ENCODE measurements at regions not wholly inside any gene's neighbourhood (a gene's known extent, or its start where the extent isn't known, plus 50 kb on each side); places are given as distances from the start of the nearest gene placed in this dataset.

DNA sequence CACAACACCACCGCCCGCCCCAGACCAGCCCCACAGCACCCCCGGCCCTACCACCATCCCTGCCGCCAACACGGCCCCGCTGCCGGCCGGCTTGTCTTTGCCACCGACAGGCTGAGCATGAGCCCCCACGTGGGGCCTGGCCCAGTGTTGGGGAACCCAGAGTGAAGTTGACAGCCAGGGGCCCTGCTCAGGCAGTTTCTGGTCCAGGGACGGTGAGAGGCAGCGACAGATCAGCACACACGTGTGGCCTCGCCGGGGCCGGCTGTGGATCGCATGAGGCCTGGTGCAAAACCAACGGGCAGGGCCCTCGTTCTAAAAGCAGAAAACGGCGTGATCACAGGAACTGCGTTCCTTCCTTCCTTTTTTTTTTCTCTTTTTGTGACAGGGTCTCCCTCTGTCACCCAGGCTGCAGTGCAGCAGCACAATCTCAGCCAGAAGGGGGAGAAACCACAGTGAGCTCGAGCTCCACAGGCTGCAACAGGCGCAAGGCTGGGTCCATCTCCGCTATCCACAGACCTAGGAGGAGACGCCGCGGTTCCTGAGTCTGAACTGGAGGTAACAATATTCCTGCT is 50.5 kb upstream of the FBRSL1 start:
- no peak for DNase-seq
- TF ChIP-seq POLR2A (IDR thresholded peaks at IDR 0.05; ENCODE audit: low read length) = no peak
- TF ChIP-seq GATA1 (IDR thresholded peaks at IDR 0.05; ENCODE audit: low read depth, low read length) = no peak

DNA sequence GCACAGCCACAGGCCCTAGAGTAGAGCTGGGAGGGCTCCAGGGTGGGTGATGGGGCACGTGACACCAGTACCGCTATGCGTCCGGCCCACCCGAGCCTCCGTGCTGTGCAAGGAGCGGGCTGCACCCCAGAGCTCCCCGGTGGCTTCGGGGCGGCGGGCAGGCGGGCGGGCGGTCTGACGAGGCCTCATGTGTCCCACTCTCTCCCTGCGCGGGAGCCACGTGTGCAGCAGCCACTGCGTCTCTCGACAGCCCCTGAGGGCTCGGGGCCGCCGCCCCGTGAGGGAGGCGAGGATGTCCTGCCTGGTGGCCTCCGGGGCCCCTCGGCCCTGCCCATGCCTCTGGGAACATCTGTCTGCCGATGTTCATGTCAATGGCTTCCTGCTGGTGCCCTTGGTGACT is 51.2 kb upstream of the FBRSL1 start:
- DNase-seq = no peak
- no peak for TF ChIP-seq GATA1 (IDR thresholded peaks at IDR 0.05; ENCODE audit: low read depth, low read length)
- no peak for TF ChIP-seq POLR2A (IDR thresholded peaks at IDR 0.05; ENCODE audit: low read length)

DNA sequence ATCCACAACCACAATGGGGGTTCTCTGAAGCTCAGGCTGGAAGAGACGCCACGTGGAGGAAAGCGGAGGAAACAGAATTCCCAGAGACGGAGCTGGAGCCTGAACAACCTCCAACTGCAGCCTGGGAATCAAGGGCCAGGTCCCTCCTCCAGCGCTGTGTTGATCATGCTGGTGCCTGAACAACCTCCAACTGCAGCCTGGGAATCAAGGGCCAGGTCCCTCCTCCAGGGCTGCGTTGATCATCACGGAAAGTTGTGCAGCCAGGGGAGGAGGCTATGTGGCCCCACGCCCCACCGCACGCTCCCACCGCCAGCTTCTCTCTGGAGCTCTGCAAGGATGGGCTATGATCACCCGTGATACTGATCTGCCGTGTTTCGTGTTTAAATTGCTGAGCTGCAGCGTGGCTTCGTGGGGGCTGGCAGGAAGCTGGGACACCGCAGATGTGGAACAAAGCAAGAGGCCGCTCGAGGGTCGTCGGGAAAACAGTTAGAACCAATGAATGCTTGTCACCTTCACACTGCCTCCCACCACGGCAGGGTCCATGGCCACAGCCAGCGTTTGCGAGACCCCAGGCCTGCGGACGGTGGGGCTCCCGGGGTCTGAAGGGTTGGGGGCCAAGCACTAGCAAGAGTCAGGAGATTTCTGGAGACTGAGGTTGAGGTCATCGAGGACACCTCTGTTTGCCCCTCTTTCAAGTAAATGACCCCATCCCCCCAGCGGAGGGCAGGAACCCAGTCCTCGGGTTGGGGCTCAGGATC is 51.8 kb upstream of the FBRSL1 start:
- TF ChIP-seq GATA1 (IDR thresholded peaks at IDR 0.05; ENCODE audit: low read depth, low read length) = no peak
- no peak for TF ChIP-seq POLR2A (IDR thresholded peaks at IDR 0.05; ENCODE audit: low read length)
- no peak for DNase-seq

- DNase-seq = no peak
- TF ChIP-seq POLR2A (IDR thresholded peaks at IDR 0.05; ENCODE audit: low read length) = no peak
- no peak for TF ChIP-seq GATA1 (IDR thresholded peaks at IDR 0.05; ENCODE audit: low read depth, low read length)
Measured at GRCh38 chr12:132437252-132437932, 52.6 kb upstream of the FBRSL1 start.

- TF ChIP-seq POLR2A (IDR thresholded peaks at IDR 0.05; ENCODE audit: low read length) = no peak
- TF ChIP-seq GATA1 (IDR thresholded peaks at IDR 0.05; ENCODE audit: low read depth, low read length) = no peak
- no peak for DNase-seq
Measured at GRCh38 chr12:132436791-132437251, 53.1 kb upstream of the FBRSL1 start.

DNA sequence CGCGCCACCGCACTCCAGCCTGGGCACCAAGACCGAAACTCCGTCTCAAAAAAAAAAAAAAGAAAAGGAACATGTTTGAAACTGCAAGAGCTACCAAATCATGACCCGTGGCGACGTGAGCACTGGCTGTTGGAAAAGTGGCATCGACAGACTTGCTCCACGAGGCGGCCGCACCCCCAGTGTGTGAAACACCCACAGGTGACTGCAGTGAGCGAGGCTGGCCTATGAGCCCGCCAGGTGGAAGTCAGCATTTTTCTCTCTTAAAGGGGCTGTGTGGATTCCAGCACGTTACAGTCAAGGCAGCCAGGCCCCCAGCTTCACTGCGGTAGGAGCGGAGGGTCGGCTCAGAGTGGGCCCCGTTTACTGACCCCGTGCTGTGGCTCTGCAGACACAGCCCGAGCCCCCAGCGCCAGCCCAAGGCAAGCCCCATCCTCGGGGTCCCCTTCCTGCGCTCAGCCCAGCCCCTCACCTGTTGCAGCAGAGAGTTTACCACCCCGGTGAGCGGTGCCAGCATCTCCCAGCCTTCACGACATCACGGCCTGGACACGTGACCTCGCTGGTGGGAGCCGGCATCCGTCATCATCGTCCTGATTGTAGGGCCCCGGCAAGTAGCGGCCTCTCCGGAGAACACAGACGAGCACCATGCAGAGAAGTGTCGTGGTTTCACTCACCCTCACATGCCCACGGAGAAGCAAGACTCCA is 54.3 kb upstream of the FBRSL1 start:
- no peak for DNase-seq
- TF ChIP-seq GATA1 (IDR thresholded peaks at IDR 0.05; ENCODE audit: low read depth, low read length) = no peak
- TF ChIP-seq POLR2A (IDR thresholded peaks at IDR 0.05; ENCODE audit: low read length) = no peak

GRCh38 chr12:132433641-132434395 is 56.1 kb upstream of the FBRSL1 start:
- TF ChIP-seq GATA1 (IDR thresholded peaks at IDR 0.05; ENCODE audit: low read depth, low read length) = no peak
- TF ChIP-seq POLR2A (IDR thresholded peaks at IDR 0.05; ENCODE audit: low read length) = no peak
- no peak for DNase-seq

- DNase-seq = no peak
- TF ChIP-seq GATA1 (IDR thresholded peaks at IDR 0.05; ENCODE audit: low read depth, low read length) (no peak), POLR2A (IDR thresholded peaks at IDR 0.05; ENCODE audit: low read length) (no peak)
Measured at GRCh38 chr12:132432721-132433577, 57.0 kb upstream of the FBRSL1 start.

DNA sequence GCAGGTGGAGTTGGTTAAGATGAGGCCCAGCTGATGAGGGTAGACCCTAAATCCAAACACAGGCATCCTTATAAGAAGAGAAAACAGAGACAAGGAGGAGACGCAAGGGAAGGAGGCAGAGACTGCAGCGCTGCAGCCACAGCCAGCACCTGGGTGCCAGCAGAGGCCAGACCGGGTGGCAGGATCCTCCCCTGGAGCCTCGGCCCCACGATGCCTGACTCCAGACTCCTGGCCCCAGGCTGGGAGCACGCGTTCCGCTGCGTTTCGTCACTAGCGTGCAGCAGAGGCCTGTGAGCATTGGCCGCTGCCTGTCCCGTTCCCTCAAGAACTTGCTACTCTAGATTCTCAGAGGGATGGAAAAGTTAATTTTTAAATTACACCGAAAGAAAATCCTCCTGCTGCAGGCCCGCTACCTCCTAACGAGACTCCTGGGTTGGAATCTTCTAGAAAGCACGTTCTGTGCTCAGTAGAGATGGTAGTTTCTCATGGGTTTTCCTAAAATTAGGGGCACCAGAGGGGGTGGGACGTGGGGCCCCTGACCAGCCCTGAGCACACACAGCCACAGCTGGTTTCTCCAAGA is 57.7 kb upstream of the FBRSL1 start:
- no peak for TF ChIP-seq GATA1 (IDR thresholded peaks at IDR 0.05; ENCODE audit: low read depth, low read length)
- no peak for TF ChIP-seq POLR2A (IDR thresholded peaks at IDR 0.05; ENCODE audit: low read length)
- no peak for DNase-seq

- DNase-seq = no peak
- no peak for TF ChIP-seq POLR2A (IDR thresholded peaks at IDR 0.05; ENCODE audit: low read length)
- TF ChIP-seq GATA1 (IDR thresholded peaks at IDR 0.05; ENCODE audit: low read depth, low read length) = no peak
Measured at GRCh38 chr12:132430838-132431774, 58.8 kb upstream of the FBRSL1 start.

- peak in 1 of 2 experiments; percentile 22 for DNase-seq
- no peak for TF ChIP-seq GATA1 (IDR thresholded peaks at IDR 0.05; ENCODE audit: low read depth, low read length)
- TF ChIP-seq POLR2A (IDR thresholded peaks at IDR 0.05; ENCODE audit: low read length) = no peak
Measured at GRCh38 chr12:132429946-132430643, 59.9 kb upstream of the FBRSL1 start.

Measured in erythroblast (primary cell).